ENCODE measurements at regions not wholly inside any gene's neighbourhood (a gene's known extent, or its start where the extent isn't known, plus 50 kb on each side); places are given as distances from the start of the nearest gene placed in this dataset.

DNA sequence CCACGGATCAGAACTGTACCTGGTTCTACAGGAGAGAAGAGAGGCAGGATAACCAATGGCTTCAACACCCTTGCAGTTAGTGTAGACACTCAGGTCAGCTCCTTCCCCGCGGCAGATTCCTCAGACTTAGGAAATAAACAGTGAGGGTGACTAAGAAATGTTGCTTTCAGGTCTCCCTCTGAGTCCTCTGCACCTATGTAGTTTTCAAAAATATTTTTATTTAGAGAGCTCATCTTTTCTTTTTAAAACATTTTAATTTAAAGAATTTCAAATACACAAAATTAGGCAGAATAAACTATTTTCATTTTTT is 195.2 kb downstream of the KLF12 start:
- Histone ChIP-seq H3K9me3 (ENCODE audit: control insufficient read depth, low read length) (no peaks in the 10 kb centered on the region), H3K27me3 (ENCODE audit: control insufficient read depth, insufficient read depth, low read length) (no peaks in the 10 kb centered on the region), H3K4me1 (no peaks in the 10 kb centered on the region), H3K36me3 (ENCODE audit: control insufficient read depth, insufficient read depth, low read length) (no peaks in the 10 kb centered on the region), H3K4me3 (ENCODE audit: low read depth, low read length) (no peak overlapping the region), H3K27ac (no peak overlapping the region), H2AFZ (no peak overlapping the region), H3K79me2 (no peaks in the 10 kb centered on the region), H3K4me2 (ENCODE audit: low read length) (no peak overlapping the region), H3K9ac (no peak overlapping the region)
- TF ChIP-seq, protein P1, sequence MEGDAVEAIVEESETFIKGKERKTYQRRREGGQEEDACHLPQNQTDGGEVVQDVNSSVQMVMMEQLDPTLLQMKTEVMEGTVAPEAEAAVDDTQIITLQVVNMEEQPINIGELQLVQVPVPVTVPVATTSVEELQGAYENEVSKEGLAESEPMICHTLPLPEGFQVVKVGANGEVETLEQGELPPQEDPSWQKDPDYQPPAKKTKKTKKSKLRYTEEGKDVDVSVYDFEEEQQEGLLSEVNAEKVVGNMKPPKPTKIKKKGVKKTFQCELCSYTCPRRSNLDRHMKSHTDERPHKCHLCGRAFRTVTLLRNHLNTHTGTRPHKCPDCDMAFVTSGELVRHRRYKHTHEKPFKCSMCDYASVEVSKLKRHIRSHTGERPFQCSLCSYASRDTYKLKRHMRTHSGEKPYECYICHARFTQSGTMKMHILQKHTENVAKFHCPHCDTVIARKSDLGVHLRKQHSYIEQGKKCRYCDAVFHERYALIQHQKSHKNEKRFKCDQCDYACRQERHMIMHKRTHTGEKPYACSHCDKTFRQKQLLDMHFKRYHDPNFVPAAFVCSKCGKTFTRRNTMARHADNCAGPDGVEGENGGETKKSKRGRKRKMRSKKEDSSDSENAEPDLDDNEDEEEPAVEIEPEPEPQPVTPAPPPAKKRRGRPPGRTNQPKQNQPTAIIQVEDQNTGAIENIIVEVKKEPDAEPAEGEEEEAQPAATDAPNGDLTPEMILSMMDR (IDR thresholded peaks at IDR 0.05), result no peak

DNA sequence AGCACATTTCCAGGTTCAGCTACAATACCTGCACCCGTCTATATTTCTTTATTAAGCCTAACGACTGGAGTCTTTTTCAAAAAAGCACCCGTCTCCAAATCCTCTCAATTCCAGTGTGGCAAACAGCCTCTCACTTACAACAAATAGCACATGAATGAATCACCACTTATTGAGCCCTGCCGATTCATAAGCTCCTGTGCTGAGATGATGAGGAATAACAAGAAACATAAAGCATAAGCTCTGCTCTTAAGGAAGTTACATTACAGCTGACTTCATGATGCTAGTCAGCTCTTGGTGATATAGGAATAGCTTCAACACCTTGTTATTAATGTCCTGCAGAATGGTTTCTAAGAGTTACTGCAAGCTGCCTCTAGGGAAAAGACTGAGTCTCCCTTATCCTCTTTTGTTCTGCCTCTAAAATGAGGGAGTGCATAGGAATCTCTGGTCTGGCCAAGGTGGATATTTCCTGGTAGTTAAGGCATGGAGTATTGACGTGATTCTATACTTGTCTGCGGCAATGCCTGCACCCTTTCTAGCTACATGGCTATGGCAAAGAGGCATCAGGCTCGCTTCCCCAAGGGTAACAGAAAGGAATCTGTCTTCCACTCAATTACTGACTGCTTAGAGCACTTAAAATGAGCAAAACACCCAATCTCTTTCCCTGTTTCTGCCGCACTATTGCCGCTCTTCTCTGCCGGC is 195.7 kb downstream of the KLF12 start:
- Histone ChIP-seq H3K27me3 (ENCODE audit: control insufficient read depth, insufficient read depth, low read length) (no peaks in the 10 kb centered on the region), H3K9ac (no peak overlapping the region)
- TF ChIP-seq, protein P1 (IDR thresholded peaks at IDR 0.05), result no peak

DNA sequence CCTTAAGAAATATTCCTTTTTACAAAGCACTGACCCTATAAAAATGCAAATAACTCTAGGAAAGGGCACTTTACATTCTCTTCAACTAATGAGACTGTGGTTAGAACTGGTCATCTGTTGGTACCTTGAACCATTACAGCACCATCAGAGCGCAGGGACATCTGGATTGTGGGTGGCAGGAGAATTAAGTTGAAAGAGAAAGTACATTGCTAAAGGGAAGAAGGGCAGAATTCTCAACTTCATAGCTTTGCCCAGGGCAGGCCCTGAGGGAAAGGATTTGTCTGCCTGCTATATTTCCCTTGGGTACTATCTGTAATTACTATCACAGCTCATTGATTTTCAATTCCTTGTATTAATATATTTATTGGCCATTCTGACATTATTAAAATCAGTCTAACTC is 196.8 kb downstream of the KLF12 start:
- H3K4me3 ChIP-seq (ENCODE audit: low read depth, low read length), result no peak overlapping the region
- H2AFZ ChIP-seq, result no peak overlapping the region
- H3K9me3 ChIP-seq (ENCODE audit: control insufficient read depth, low read length), result no peaks in the 10 kb centered on the region
- H3K27ac ChIP-seq, result no peak overlapping the region
- no peaks in the 10 kb centered on the region for H3K27me3 ChIP-seq (ENCODE audit: control insufficient read depth, insufficient read depth, low read length)
- no peak overlapping the region for H3K4me2 ChIP-seq (ENCODE audit: low read length)
- no peaks in the 10 kb centered on the region for H3K79me2 ChIP-seq
- no peak overlapping the region for H3K9ac ChIP-seq
- TF ChIP-seq, protein P1 (IDR thresholded peaks at IDR 0.05), result no peak
- no peaks in the 10 kb centered on the region for H3K4me1 ChIP-seq
- no peaks in the 10 kb centered on the region for H3K36me3 ChIP-seq (ENCODE audit: control insufficient read depth, insufficient read depth, low read length)

More for the DNA sequence above, 195.7 kb downstream of the KLF12 start:
- H3K79me2 ChIP-seq, result no peaks in the 10 kb centered on the region
- no peak overlapping the region for H3K4me3 ChIP-seq (ENCODE audit: low read depth, low read length)
- H3K27ac ChIP-seq, result no peak overlapping the region
- H3K4me2 ChIP-seq (ENCODE audit: low read length), result no peak overlapping the region
- no peaks in the 10 kb centered on the region for H3K36me3 ChIP-seq (ENCODE audit: control insufficient read depth, insufficient read depth, low read length)
- no peaks in the 10 kb centered on the region for H3K9me3 ChIP-seq (ENCODE audit: control insufficient read depth, low read length)
- no peak overlapping the region for H2AFZ ChIP-seq
- no peaks in the 10 kb centered on the region for H3K4me1 ChIP-seq

DNA sequence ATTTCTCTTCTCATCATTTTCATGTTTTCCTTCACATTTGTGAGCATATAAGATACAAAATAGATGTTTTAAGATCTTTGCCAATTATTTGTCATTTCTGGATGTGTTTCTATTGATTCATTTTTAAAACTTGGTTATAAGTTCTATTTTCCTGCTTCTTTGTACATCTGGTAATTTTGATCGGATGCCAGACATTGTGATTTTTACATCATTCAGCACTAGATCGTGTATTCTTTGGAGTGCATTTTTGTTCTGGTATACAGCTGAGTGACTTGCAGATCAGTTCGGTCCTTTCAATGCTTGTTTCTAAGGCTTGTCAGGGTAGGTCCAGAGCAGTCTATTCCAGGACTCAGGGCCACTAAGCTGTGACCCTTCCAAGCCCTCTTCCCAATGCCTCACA is 198.2 kb downstream of the KLF12 start:
- Histone ChIP-seq H3K27ac (no peak overlapping the region), H3K9ac (no peak overlapping the region), H3K9me3 (ENCODE audit: control insufficient read depth, low read length) (no peaks in the 10 kb centered on the region), H3K36me3 (ENCODE audit: control insufficient read depth, insufficient read depth, low read length) (no peaks in the 10 kb centered on the region), H3K4me1 (no peaks in the 10 kb centered on the region), H3K27me3 (ENCODE audit: control insufficient read depth, insufficient read depth, low read length) (no peaks in the 10 kb centered on the region), H3K79me2 (no peaks in the 10 kb centered on the region), H3K4me3 (ENCODE audit: low read depth, low read length) (no peak overlapping the region), H3K4me2 (ENCODE audit: low read length) (no peak overlapping the region), H2AFZ (no peak overlapping the region)
- TF ChIP-seq, protein P1 (IDR thresholded peaks at IDR 0.05), result no peak

DNA sequence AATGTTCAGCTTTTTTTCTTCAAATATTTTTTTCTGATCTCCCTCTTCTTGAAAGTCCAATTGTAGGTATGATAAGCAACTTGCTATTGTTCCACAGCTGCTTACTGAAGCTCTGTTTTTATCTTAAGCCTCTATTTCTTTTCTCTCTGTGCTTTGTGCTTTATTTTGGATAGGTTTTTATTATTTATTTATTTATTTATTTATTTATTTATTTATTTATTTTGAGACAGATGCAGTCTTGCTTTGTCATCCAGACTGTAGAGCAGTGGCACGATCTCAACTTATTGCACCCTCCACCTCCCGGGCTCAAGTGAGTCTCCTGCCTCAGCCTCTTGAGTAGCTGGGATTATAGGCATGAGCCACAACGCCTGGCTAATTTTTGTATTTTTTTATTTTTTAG is 199.4 kb downstream of the KLF12 start:
- Histone ChIP-seq H3K4me1 (no peaks in the 10 kb centered on the region), H2AFZ (no peak overlapping the region), H3K4me2 (ENCODE audit: low read length) (no peak overlapping the region), H3K27me3 (ENCODE audit: control insufficient read depth, insufficient read depth, low read length) (no peaks in the 10 kb centered on the region), H3K79me2 (no peaks in the 10 kb centered on the region), H3K36me3 (ENCODE audit: control insufficient read depth, insufficient read depth, low read length) (no peaks in the 10 kb centered on the region), H3K9ac (no peak overlapping the region), H3K27ac (no peak overlapping the region), H3K9me3 (ENCODE audit: control insufficient read depth, low read length) (no peaks in the 10 kb centered on the region), H3K4me3 (ENCODE audit: low read depth, low read length) (no peak overlapping the region)
- TF ChIP-seq, protein P1 (IDR thresholded peaks at IDR 0.05), result no peak
